Occipital lobe (tissue), 1 donor: ENCODE measurements at regions not wholly inside any gene's neighbourhood (a gene's known extent, or its start where the extent isn't known, plus 50 kb on each side); places are given as distances from the start of the nearest gene placed in this dataset.

Source experiments
- DNase-seq: peaks from one replicate; lab custom pipeline; 2025; lab: John Stamatoyannopoulos, UW

GRCh38 chr16:73543970-73544599 lies 496.2 kb upstream of the ZFHX3 start:
- DNase-seq, result no peak

GRCh38 chr16:73543331-73543969 lies 495.5 kb upstream of the ZFHX3 start:
- DNase-seq, result no peak

DNA sequence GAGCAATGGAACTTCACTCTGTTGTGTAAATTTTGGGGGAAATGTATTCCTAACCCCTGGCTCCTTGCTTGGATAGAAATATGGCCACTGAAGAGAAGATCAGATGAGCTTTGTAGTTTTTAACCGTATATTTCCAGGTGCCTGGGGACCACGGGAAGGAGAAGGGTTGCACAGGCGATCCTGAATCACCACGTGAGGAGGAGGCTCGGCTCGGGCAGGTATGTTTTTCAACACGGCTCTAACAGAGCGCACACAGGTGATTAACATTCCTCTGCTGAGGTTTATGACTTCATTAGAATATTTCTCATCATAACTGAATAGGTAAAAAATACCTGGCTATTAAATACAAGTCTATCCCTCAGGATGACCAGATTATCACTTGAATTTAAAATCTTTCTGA lies 495.0 kb upstream of the ZFHX3 start:
- DNase-seq, result no peak

- DNase-seq, result no peak
Observed at GRCh38 chr16:73537921-73538320, 490.0 kb upstream of the ZFHX3 start.

DNA sequence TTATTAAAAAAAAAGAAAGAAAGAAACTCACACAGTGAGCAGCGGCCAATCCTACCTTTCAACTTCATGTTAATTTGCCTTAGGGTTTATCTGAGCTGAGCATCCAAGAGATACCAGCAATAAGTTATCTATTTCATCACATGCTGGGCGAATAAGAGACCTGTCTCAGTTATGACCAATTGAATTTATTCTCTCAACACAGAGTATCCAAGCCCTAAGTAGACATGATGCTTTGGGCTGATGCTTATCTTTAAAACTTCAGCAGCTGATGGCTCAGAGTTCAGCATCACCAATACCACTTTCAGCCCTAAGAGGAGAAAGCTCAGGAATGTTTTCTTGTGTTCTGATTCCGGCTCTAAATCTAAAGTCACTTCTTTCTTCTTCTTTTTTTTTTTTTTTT lies 489.0 kb upstream of the ZFHX3 start:
- DNase-seq, result no peak

- DNase-seq, result no peak
Observed at GRCh38 chr16:73531021-73531420, 483.1 kb upstream of the ZFHX3 start.

- DNase-seq, result no peak
Observed at GRCh38 chr16:73530529-73530928, 482.6 kb upstream of the ZFHX3 start.

DNA sequence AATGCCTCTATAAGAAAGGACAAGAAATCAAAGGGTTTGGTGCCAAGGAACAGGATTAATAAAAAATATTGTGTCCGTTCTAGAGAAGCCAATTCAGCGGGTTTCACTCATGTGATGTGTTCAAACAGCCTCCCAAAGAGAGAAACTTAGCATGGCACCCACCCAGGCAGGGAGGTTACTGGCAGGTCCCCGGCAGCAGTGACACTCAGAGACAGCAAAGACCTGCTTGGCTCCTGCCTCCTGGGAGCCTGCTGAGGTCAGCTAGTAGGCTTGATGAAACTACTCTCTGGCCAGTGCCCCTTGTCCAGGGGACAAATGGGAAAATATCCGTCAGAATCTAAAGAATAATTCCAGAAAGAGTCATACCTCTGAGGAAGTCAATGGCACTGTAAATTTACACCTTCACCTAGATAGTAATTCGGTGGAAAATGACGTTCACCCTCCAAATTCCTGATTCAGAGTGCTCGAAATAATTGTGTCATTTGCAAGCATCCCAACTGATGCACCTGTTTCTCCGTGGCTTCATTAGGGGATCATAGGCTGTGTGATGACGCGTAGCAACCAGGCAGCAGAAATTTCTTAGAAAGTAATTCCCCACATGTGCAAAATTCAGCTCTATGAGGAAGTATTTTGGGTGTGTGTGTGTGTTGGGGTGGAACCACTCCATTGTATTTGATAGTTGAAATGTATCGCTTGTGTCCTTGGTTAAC lies 481.5 kb upstream of the ZFHX3 start:
- DNase-seq, result no peak

DNA sequence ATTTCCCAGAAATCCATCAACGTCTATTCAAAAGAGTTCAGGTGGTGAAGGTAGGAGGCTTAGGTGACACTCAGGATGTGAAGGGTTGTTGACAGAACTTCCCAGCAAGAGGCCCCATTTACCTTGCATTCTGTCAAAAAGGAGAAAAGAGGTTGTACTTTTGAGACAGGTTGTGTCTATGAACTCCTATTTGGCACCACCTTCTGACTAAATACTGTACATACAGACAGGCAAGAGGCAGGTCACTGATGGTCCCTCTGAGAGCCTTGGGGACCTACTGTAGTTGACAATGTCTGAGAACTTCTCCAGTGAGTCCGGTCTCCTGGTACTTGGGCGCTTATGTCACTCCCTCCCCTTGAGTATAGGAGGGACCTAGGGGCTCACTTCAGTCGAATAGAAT lies 479.3 kb upstream of the ZFHX3 start:
- no peak for DNase-seq

- DNase-seq, result no peak
Observed at GRCh38 chr16:73526011-73526804, 478.3 kb upstream of the ZFHX3 start.

DNA sequence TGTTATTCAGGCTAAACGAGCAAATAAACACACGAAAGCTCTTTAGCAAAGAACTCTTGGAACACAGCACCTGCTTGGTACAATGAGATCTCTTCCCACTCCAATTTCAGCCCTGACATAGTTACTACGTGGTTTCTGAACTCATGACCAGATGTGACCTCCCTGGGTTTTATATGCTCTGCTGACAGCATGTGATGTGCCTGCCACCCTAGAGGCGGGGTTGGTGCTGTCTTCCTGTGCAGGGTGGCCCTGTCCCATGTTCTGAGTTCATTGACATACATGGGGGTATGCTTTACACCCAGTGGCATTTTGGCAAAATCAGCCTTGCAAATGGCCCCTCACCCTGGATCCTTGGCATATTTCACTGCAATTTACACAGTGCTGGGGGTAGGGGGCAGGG lies 475.3 kb upstream of the ZFHX3 start:
- no peak for DNase-seq

GRCh38 chr16:73521499-73521898 lies 473.6 kb upstream of the ZFHX3 start:
- DNase-seq, result no peak

- DNase-seq, result no peak
Observed at GRCh38 chr16:73515616-73516015, 467.7 kb upstream of the ZFHX3 start.

- no peak for DNase-seq
Observed at GRCh38 chr16:73510852-73511251, 462.9 kb upstream of the ZFHX3 start.

DNA sequence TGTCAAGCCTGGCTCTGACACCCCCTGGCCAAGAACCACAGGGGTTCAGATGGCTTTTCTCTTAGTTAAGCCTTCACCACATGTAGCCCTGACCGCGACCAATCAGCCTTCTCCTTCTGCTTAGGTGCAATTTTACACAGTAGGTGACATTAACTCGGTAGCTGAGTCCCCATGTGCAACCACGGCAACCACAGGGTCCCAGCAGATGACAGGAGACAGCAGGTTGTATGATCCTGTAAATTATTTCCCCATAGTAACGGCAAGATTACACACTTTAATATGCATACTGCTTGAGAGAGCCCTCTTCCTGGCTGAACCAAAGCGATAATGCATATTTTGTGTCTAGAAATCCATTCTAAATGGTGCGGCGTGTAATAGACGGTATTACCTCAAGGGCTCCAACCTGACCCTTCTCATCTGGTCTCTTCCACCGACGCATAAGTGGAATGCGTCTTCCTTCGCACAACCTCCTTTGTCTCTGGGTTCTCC lies 458.7 kb upstream of the ZFHX3 start:
- DNase-seq, result no peak

DNA sequence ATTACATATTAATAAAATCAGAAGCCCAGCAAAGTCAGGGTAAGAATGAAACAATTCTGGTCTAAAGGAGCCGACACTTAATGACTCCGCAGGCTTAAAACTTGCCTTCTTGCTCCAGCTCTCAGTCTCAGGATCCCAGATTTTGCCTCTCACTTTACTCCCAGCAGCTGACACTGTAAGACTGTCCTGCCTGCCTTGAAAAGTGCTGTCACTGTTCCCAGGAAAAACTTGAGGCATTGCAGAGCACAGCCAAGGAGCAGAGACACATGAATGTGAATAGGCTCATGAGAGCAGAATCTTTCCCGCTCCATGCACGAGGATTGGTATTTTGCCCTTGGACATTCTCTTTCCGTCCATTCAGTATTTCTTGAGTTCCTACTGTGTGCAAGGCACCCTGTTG lies 457.6 kb upstream of the ZFHX3 start:
- no peak for DNase-seq

DNA sequence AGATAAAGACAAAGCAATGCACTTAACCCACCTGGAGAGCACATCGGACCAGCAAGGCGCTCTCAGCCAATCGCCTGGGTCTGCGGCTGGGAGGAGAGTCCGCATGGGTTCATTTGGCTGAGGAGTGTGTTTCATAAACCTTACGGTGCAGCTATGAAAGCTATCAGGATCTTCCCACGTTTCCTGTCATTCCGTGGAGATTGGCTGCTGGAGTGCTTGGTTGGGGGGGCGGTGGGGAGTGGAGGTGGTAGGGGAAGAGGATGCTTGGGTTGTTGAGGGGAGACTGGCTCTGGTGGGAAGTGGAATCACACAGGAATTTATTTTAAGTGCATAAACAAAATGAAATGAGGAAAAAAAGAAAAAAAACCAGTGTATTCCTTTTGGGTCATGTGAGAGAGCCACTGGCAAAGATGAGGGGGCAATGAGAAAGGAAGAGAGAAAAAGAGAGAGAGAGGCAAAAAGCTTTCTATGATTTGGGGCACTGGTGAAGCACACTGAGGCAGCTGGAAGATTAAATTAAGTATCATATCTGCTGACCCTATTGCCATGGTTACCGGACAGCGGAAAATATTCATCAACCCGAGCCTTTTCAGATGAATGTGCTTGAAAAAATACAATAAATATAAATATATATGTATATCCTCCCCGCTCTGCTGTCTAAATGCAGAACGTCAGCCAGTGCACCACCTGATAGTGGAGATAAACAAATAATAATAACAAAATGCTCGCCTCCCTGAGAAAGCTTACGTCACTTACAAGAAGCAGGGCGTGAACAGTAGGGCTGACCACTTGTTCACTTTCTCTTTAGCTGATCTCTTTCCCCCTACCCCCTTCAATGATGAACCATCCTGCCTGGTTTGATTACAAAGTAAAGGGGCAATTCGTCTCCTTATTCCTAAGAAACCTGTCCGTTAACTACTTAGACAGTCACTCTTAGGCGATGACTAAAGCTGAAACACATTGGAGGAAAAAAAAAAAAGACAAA lies 457.0 kb upstream of the ZFHX3 start:
- DNase-seq, result no peak

- no peak for DNase-seq
Observed at GRCh38 chr16:73503093-73503492, 455.2 kb upstream of the ZFHX3 start.

DNA sequence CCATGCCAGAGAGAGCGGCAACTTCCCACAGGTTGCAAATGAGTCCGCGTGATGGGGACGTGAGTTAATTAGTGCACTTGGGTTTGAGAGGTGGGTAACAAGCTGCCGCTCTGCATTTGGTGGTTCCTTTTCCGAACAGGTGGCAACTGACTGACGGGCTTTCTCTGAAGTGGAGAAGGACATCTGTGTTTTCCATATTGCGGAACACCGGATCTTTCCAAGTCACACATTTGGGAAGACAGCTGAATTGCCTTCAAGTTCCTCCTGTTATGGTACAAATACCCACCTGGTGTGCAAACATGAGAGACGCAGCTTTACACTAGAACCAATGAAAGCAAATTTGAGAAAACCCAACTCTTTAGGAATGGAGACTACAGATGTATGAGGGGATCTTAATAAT lies 451.3 kb upstream of the ZFHX3 start:
- DNase-seq, result no peak

GRCh38 chr16:73485880-73486279 lies 438.0 kb upstream of the ZFHX3 start:
- no peak for DNase-seq
